MM.1S (cell line): ENCODE measurements at regions not wholly inside any gene's neighbourhood (a gene's known extent, or its start where the extent isn't known, plus 50 kb on each side); places are given as distances from the start of the nearest gene placed in this dataset.

Experiments
- DNase-seq: peaks from one replicate; pipeline ENCODE4 v3.0.0-alpha.2; 2015
- H2AFZ ChIP-seq: fragments of 300-600 bp; sonication (generic); 2 replicates; pipeline ENCODE4 v1.6.0; 2016; ENCODE audit warnings: antibody characterized with exemption, low read length
- H3F3A ChIP-seq: fragments of 300-600 bp; sonication (generic); 2 replicates; pipeline ENCODE4 v1.6.1; 2016; ENCODE audit warnings: mild to moderate bottlenecking, antibody characterized with exemption, low read length, moderate library complexity, mixed read lengths; ENCODE audit not compliant: insufficient read depth
- H3K27ac ChIP-seq: fragments of 300-600 bp; sonication (generic); 2 replicates; pipeline ENCODE4 v1.5.1; 2016; ENCODE audit warnings: mild to moderate bottlenecking, low read length
- H3K27me3 ChIP-seq: fragments of 300-600 bp; sonication (generic); replicated peaks from 2 replicates; pipeline ENCODE4 v1.6.0; 2016; ENCODE audit warnings: low read length; ENCODE audit not compliant: insufficient read depth
- H3K36me3 ChIP-seq: fragments of 300-600 bp; sonication (generic); replicated peaks from 2 replicates; pipeline ENCODE4 v1.6.1; 2016; ENCODE audit warnings: mild to moderate bottlenecking, low read length, mixed read lengths; ENCODE audit not compliant: insufficient read depth
- H3K4me1 ChIP-seq: fragments of 300-600 bp; sonication (generic); 2 replicates; pipeline ENCODE4 v1.6.1; 2016; ENCODE audit warnings: low read length, mixed read lengths
- H3K4me2 ChIP-seq: fragments of 300-600 bp; sonication (generic); 2 replicates; pipeline ENCODE4 v1.6.0; 2016; ENCODE audit warnings: low read depth, low read length
- H3K4me3 ChIP-seq: fragments of 300-600 bp; sonication (generic); 2 replicates; pipeline ENCODE4 v1.5.1; 2016; ENCODE audit warnings: low read length, mixed read lengths
- H3K79me2 ChIP-seq: fragments of 300-600 bp; sonication (generic); 2 replicates; pipeline ENCODE4 v1.6.1; 2016; ENCODE audit warnings: mixed run types, low read length, mixed read lengths
- H3K9ac ChIP-seq: fragments of 300-600 bp; sonication (generic); 2 replicates; pipeline ENCODE4 v1.6.1; 2016; ENCODE audit warnings: low read length, mixed read lengths
- H3K9me2 ChIP-seq: fragments of 300-600 bp; sonication (generic); replicated peaks from 2 replicates; pipeline ENCODE4 v1.6.1; 2016; ENCODE audit warnings: mild to moderate bottlenecking, low read length, mixed read lengths; ENCODE audit not compliant: insufficient read depth
- H3K9me3 ChIP-seq: fragments of 300-600 bp; sonication (generic); replicated peaks from 2 replicates; pipeline ENCODE4 v1.6.1; 2016; ENCODE audit warnings: mild to moderate bottlenecking, low read length, mixed read lengths; ENCODE audit not compliant: insufficient read depth
- H4K20me1 ChIP-seq: fragments of 300-600 bp; sonication (generic); 2 replicates; pipeline ENCODE4 v1.6.1; 2016; ENCODE audit warnings: mild to moderate bottlenecking, low read length, moderate library complexity, mixed read lengths; ENCODE audit not compliant: insufficient read depth
- EZH2 ChIP-seq: fragments of 300-600 bp; sonication (generic); optimal IDR thresholded peaks from 2 replicates; pipeline ENCODE3; 2017; ENCODE audit warnings: low read depth, mild to moderate bottlenecking, antibody characterized with exemption, low read length, mixed read lengths
- EZH2phosphoT487 ChIP-seq: fragments of 300-600 bp; sonication (generic); IDR thresholded peaks from 2 replicates; pipeline ENCODE4 v1.6.1; 2018; ENCODE audit warnings: antibody characterized with exemption, low read length
- TF ChIP-seq, protein P1 (sequence below): fragments of 300-600 bp; sonication (generic); IDR thresholded peaks from 2 replicates; pipeline ENCODE4 v1.5.1; 2016; ENCODE audit warnings: antibody characterized with exemption, low read length, mixed read lengths

DNA sequence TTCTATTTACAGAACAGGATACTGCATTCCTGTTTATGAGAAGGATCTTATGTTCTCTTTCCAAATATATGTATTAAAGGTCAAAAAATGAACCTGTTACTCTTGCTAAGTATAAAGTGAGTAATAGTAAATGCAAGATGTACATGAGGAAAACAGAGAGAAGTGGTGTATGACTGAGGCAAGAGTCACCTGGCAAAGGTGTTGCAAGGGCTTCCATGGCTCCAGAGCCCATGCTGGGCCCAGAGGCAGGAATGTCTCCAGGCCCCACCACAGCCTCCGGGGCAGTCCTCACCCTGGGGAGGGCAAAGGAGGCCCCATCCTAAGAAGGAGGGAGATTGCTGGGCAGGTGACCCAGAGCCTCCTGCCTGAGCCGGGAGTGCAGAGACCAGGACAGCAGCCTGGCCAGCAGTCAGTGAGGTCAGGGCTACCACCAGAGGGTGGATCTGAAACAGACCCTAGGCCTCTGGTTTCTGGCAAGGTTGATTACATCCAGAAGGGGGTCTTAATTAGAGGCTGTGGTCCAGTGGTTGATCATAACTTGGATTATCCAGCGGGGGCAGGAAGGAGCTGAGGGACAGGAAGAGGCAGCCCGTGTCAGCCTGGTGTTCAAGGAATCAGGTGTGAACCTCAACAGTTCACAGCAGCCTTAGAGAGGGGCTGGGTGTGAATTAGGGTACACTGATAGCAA is 57.3 kb upstream of the CPLX2 start:
- Histone ChIP-seq H3K27me3 (peaks cover 13% of the 10 kb centered on the region), H3K9me3 (no peaks in the 10 kb centered on the region), H3K79me2 (no peaks in the 10 kb centered on the region), H3K36me3 (no peaks in the 10 kb centered on the region), H3K9me2 (no peaks in the 10 kb centered on the region), H2AFZ (no peak overlapping the region), H4K20me1 (no peaks in the 10 kb centered on the region), H3K27ac (no peak overlapping the region), H3F3A (no peaks in the 10 kb centered on the region), H3K9ac (no peak overlapping the region), H3K4me1 (no peaks in the 10 kb centered on the region), H3K4me3 (no peak overlapping the region), H3K4me2 (no peak overlapping the region)
- TF ChIP-seq, protein P1, sequence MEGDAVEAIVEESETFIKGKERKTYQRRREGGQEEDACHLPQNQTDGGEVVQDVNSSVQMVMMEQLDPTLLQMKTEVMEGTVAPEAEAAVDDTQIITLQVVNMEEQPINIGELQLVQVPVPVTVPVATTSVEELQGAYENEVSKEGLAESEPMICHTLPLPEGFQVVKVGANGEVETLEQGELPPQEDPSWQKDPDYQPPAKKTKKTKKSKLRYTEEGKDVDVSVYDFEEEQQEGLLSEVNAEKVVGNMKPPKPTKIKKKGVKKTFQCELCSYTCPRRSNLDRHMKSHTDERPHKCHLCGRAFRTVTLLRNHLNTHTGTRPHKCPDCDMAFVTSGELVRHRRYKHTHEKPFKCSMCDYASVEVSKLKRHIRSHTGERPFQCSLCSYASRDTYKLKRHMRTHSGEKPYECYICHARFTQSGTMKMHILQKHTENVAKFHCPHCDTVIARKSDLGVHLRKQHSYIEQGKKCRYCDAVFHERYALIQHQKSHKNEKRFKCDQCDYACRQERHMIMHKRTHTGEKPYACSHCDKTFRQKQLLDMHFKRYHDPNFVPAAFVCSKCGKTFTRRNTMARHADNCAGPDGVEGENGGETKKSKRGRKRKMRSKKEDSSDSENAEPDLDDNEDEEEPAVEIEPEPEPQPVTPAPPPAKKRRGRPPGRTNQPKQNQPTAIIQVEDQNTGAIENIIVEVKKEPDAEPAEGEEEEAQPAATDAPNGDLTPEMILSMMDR = no peak
- TF ChIP-seq EZH2phosphoT487 = no peak
- no peak for TF ChIP-seq EZH2
- DNase-seq = no peak

DNA sequence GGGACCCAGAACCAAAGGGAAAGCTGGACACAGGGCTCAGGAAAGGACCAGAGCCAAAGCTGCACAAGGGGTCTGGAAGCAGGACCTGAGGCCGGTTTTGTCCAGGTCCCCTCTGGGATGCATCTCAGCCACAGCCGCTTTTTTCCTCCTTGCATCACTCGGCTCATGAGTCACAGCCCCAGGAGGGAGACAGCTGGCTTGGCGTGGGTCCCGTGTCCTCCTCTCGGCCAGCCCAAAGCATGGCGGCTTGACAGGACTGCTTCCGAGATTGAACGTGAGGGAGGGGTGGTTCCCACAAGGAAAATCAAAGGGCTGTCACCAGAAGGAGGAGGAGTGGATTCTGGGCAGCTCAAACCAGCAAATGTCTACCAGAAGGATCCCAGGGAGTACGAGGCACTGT is 56.7 kb upstream of the CPLX2 start:
- DNase-seq = no peak
- H3K27me3 ChIP-seq = peaks cover 19% of the 10 kb centered on the region
- no peaks in the 10 kb centered on the region for H3K79me2 ChIP-seq
- no peaks in the 10 kb centered on the region for H3K9me2 ChIP-seq
- no peaks in the 10 kb centered on the region for H3K36me3 ChIP-seq
- H2AFZ ChIP-seq = no peak overlapping the region
- no peaks in the 10 kb centered on the region for H3K9me3 ChIP-seq
- H3K27ac ChIP-seq = no peak overlapping the region
- H3K4me1 ChIP-seq = no peaks in the 10 kb centered on the region
- H3F3A ChIP-seq = no peaks in the 10 kb centered on the region
- no peaks in the 10 kb centered on the region for H4K20me1 ChIP-seq
- no peak overlapping the region for H3K4me3 ChIP-seq
- TF ChIP-seq, protein P1 = no peak
- no peak for TF ChIP-seq EZH2phosphoT487
- TF ChIP-seq EZH2 = no peak
- H3K4me2 ChIP-seq = no peak overlapping the region
- no peak overlapping the region for H3K9ac ChIP-seq

DNA sequence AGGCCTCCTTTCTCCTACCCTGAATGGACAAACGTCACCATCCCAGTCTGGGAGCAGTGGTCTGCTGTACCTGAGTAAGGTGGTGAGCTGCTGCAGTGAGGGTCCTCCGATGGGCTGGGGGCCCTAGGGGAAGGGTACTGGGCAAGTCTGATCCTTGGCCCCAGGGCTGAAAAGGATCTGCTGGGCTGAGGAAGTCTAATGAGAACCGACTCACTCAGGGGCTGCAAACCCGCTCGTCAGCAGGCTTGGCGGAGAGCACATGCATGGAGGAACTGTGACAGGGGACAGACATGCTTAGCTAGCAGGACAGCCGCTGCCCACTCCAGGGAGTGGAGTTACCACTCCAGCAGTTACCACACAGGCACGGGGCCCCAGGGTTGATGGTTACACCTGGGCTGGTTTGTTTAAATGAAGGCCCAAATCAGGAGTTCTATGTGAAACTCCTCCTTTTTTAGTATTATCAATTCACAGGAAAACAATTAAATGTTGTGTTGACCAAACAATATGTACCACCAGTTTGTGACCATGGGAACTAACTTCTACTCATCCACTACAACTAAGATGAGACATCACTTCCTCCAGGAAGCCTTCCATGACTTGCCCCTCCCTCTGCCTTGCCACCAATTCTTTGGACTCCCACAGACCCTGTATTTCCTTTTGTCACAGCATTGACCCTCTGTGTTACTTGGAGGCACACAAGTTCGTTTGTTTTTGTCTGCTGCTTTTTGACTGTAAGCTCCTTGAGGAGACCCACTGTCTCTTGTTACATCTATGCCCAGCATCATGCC is 56.1 kb upstream of the CPLX2 start:
- H3K9me2 ChIP-seq = no peaks in the 10 kb centered on the region
- no peaks in the 10 kb centered on the region for H3K9me3 ChIP-seq
- no peaks in the 10 kb centered on the region for H3K4me1 ChIP-seq
- H3K36me3 ChIP-seq = no peaks in the 10 kb centered on the region
- no peaks in the 10 kb centered on the region for H4K20me1 ChIP-seq
- H3F3A ChIP-seq = no peaks in the 10 kb centered on the region
- H3K27me3 ChIP-seq = peaks cover 26% of the 10 kb centered on the region
- no peak overlapping the region for H3K4me3 ChIP-seq
- H3K4me2 ChIP-seq = no peak overlapping the region
- no peaks in the 10 kb centered on the region for H3K79me2 ChIP-seq
- H3K9ac ChIP-seq = no peak overlapping the region
- no peak for DNase-seq
- no peak overlapping the region for H3K27ac ChIP-seq
- TF ChIP-seq EZH2 = no peak
- TF ChIP-seq EZH2phosphoT487 = no peak
- TF ChIP-seq, protein P1 = no peak
- H2AFZ ChIP-seq = no peak overlapping the region
